ENCODE measurements at regions not wholly inside any gene's neighbourhood (a gene's known extent, or its start where the extent isn't known, plus 50 kb on each side); places are given as distances from the start of the nearest gene placed in this dataset.

DNA sequence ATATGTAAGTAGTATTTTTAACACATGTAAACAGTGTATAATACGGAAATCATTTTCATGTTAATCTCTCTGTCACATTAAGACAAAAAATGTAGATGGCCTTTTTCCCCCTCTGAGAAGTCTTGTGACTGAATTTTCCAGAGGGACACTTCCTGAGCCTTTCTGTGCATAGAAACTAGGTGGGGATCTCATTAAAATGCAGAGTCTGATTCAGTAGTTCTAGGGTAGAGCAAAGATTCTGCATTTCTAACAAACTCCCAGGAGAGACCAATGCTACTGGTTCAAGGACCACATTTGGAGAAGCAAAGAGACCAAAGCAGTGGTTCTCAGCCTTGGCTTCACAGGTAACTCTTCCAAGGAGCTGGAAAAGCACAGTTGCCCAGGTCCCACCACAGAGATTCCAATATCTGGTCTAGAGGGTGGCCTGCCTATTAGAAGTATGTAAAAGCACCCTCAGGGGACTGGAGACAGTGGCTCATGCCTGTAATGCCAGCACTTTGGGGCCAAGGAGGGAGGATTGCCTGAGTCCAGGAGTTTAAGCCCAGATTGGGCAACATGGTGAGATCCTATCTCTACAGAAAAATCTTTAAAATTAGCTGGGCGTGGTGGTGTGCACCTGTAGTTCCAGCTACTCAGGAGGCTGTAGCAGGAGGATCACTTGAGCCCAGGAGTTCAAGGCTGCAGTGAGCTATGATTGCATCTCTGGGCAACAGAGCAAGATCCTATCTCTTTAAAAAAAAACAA is 378.5 kb downstream of the KIF16B start:
- TF ChIP-seq GATA2 (IDR thresholded peaks at IDR 0.05; ENCODE audit: low read depth, low read length), result no peak
- TF ChIP-seq GATA3 (IDR thresholded peaks at IDR 0.05; ENCODE audit: low read depth, low read length), result no peak

DNA sequence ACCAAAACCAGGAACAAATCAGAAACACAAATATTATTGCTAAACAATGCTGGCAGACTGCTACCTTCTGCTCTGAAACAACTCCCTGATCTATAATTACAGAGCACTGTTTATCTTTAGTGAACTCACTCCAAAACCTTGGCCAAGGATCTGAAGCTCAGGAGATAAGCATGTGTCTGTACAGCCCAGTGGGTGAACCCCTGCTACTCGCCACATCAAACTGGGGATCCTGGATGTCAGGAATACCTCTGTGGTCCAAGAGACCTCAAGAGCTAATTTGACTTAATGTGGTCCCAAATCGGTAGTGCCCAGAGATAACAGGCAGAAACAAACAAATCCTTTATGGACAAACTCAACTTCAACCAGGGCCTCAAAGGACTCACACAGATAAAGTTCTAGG is 381.8 kb downstream of the KIF16B start:
- TF ChIP-seq GATA3 (IDR thresholded peaks at IDR 0.05; ENCODE audit: low read depth, low read length), result no peak

DNA sequence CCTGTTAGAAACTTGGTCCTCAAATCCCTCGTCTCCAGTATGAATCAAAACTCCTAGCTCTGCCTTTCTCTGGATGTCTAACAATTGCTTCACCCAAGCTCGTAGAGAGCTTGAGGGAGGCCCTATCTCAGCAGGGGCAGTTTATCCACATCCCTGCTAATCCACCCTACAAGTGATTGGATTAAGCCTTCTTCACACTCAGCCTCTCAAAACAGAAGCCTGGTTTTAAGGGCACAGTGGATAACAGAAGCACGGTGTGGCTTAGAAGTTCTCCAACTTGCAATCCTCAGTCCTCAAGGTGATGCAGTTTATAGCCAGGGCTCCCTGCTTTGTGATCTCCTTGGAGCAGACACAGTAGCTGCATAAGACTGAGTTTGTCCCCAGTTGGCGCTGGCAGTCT is 383.9 kb downstream of the KIF16B start:
- no peak for TF ChIP-seq GATA3 (IDR thresholded peaks at IDR 0.05; ENCODE audit: low read depth, low read length)
- TF ChIP-seq GATA2 (IDR thresholded peaks at IDR 0.05; ENCODE audit: low read depth, low read length), result no peak

DNA sequence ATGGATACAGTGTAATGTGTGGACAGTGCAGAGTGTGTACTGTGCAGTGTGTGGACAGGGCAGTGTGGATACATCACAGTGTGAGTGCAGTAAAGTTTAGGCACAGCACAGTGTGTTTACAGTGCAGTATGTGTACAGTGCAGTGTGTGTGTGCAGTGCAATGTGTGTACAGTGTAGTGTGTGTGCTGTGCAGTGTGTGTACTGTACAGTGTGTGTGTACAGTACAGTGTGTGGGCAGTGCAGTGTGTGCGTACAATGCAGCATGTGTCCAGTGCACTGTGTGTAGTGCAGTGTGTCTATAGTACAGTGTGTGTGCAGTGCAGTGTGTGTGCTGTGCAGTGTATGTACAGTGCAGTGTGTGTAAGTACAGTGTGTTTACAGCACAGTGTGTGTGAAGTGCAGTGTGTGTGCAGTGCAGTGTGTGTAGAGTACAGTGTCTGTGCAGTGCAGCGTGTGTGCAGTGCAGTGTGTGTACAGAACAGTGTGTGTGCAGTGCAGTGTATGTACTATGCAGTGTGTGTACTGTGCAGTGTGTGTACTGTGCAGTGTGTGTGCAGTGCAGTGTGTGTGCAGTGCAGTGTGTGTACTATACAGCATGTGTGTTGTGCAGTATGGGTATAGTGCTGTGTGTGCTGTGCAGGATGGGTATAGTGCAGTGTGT is 385.2 kb downstream of the KIF16B start:
- TF ChIP-seq GATA2 (IDR thresholded peaks at IDR 0.05; ENCODE audit: low read depth, low read length), result no peak
- TF ChIP-seq GATA3 (IDR thresholded peaks at IDR 0.05; ENCODE audit: low read depth, low read length), result no peak

DNA sequence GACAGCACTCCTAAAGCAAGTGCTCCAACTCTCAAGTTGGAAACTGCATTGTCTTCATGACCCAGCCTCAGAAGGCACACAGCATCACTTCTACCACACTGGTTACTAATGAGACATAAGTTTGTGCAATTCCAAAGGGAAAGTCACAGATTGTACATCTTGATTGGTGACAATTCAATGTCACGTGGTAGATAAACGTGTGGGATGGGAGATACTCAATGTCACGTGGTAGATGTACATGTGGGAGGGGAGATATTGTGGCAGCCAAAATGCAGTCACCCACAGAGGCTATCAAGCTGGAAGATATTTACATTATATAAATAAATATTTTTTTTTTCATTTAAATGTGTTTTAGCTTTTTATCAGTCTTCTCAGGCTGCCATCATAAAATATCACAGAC is 393.3 kb downstream of the KIF16B start:
- no peak for TF ChIP-seq GATA2 (IDR thresholded peaks at IDR 0.05; ENCODE audit: low read depth, low read length)
- TF ChIP-seq GATA3 (IDR thresholded peaks at IDR 0.05; ENCODE audit: low read depth, low read length), result no peak

DNA sequence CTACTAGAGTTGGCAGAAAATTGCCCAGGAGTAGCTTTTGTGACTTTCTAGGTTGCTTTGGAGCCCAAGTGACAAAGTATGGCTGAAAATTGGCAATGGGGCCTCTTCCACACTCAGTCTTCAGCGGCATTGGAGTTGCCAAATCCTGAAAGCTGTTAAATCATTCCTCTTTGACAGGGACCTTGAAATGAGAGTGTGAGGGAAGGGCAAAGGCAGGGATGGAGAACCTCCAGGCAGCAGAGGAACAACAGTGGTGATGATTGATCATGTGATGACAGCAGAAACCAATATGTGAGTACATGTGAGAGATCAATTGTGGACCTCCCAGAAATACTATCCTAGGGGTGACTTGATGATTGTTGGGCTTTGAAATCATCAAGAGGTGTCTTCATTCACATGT is 393.9 kb downstream of the KIF16B start:
- TF ChIP-seq GATA2 (IDR thresholded peaks at IDR 0.05; ENCODE audit: low read depth, low read length) (no peak), GATA3 (IDR thresholded peaks at IDR 0.05; ENCODE audit: low read depth, low read length) (no peak)

DNA sequence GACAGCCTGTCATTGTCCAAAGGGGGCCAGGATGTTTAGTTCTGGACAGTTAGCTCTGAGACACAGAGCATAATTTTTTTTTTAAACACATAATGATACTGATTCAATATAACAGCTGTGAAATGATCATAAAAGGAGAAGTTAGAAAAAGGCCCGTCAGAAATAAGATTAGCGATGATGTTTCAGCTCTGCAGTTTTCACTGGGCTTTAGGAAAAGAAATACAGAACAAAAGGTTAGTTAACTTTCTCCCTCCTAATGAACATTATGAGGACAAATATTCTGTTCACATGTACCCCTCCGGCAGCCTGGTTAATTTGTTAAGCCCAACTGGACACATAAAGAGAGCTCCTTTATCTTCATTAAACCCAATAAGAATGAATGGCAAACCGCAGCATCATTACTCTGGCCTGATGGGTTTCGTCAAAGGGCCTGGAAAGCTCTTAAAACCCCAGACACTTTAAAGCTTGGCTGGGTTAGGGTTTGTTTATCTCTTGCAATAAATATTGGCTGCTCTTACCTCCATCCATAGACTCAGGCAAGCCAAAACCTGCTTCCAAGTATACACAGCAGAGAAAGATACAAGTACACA is 394.6 kb downstream of the KIF16B start:
- no peak; the same call in 1 of the 2 replicates for TF ChIP-seq GATA2 (IDR thresholded peaks at IDR 0.05; ENCODE audit: low read depth, low read length)
- TF ChIP-seq GATA3 (IDR thresholded peaks at IDR 0.05; ENCODE audit: low read depth, low read length), result no peak

DNA sequence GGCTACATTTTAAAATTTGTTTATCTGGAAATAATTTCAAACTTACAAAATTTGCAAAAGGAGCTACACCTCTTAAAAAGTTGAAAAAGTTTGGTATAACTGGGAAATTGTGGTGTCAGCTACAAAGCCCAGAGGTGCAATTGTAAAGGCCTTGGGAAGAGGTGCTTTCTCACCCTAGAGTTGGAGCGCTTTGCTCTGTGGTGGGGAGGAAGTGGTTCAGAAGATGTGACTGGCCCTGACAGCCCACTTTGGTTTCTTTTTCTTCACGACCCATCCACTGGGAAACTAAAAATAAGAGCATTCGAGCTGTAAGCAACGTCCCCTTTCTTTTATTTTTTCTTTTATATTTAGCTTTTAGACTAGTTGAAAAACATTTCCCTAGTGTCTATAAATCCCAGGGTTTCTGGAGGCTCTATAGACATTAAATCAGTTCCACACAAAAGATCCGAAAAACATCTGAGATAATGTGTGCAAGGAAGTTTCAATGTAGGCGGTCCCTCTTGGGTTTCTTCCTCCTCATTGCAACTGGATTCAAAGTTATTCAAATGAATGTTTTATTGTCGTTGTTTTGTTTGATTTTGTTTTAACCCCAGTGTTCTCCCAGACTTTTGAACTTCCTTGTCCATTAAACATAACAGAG is 397.8 kb downstream of the KIF16B start:
- TF ChIP-seq GATA2 (IDR thresholded peaks at IDR 0.05; ENCODE audit: low read depth, low read length) (no peak), GATA3 (IDR thresholded peaks at IDR 0.05; ENCODE audit: low read depth, low read length) (no peak)

DNA sequence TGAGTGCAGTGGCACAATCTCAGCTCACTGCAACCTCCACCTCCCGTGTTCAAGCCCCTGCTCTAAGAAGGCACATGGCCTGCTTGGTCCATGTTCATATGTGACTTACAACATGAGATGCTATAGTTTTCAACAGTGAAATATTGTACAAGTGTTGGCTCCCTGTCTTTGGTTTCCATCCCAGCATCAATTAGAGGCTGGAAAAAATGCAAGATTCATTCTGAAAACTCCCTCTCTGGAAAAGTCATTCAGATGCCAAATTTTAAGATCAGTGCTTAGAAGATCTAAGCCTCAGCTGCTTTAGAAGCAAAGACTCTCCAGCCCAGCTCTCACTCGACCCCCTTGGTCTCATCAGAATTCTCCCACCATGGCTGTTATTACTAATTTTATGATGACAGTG is 398.9 kb downstream of the KIF16B start:
- TF ChIP-seq GATA3 (IDR thresholded peaks at IDR 0.05; ENCODE audit: low read depth, low read length) (no peak), GATA2 (IDR thresholded peaks at IDR 0.05; ENCODE audit: low read depth, low read length) (no peak)

DNA sequence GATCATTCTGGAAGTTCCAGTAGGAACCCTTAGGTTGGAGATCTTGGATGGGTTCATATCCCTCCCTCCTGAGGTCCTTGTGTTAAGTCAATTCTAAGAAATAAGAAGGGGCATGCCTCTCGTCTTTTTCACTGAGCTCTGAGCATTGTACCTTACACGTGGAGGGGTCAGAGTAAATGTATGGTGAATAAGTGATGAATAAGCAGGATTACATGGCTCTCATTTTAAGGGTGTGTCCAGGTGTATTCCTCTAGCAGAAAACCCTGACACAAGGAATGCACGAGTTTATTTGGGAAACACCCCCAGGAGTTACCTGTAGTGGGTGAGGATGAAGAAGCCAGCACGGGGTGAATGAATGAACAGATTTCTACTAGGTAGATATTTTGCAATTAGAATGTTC is 400.2 kb downstream of the KIF16B start:
- no peak for TF ChIP-seq GATA3 (IDR thresholded peaks at IDR 0.05; ENCODE audit: low read depth, low read length)
- TF ChIP-seq GATA2 (IDR thresholded peaks at IDR 0.05; ENCODE audit: low read depth, low read length), result no peak

DNA sequence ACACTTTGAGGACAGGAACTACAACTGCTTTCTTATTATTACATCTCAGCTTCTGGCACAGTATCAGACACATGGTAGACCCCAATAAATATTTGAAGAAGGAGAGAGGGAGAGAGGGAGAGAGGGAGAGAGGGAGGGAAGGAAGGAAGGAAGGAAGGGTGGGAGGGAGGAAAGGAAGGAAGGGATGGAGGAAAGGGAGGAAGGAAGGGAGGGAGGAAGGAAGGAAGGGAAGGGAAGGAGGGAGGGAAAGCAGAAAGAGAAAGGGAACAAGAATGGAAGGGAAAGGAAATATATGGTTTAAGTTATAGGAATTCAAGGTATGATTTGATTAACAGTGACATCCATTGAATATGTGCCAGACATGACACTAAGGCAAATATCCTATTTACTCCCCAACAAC is 402.1 kb downstream of the KIF16B start:
- no peak for TF ChIP-seq GATA3 (IDR thresholded peaks at IDR 0.05; ENCODE audit: low read depth, low read length)
- TF ChIP-seq GATA2 (IDR thresholded peaks at IDR 0.05; ENCODE audit: low read depth, low read length), result no peak

DNA sequence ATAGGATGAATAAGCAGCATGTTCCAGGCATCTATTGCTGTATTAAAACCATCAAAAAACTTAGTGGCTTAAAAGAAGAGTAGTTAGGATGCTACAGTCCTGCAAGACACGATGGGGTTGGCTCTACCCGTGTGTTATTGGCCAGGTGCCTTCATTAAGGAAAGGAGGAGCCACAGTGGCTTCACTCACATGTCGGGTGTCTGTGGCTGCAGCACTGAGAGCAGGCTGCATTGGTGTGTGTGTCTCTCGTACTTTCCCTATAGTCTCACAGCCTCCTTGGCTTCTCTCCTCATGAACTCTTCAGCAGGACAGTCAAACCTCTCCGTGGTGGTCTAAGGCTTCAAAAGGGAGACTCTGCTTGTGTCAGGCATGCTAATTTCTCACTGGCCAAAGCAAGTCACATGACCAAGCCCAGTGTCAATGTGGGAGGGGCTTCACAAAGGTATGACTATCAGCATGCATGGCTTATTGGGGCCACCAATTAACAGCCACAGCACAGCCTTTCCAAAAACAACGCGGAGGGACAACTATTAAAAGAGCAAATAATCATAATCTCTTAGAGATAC is 402.8 kb downstream of the KIF16B start:
- TF ChIP-seq GATA3 (IDR thresholded peaks at IDR 0.05; ENCODE audit: low read depth, low read length) (no peak), GATA2 (IDR thresholded peaks at IDR 0.05; ENCODE audit: low read depth, low read length) (no peak)

DNA sequence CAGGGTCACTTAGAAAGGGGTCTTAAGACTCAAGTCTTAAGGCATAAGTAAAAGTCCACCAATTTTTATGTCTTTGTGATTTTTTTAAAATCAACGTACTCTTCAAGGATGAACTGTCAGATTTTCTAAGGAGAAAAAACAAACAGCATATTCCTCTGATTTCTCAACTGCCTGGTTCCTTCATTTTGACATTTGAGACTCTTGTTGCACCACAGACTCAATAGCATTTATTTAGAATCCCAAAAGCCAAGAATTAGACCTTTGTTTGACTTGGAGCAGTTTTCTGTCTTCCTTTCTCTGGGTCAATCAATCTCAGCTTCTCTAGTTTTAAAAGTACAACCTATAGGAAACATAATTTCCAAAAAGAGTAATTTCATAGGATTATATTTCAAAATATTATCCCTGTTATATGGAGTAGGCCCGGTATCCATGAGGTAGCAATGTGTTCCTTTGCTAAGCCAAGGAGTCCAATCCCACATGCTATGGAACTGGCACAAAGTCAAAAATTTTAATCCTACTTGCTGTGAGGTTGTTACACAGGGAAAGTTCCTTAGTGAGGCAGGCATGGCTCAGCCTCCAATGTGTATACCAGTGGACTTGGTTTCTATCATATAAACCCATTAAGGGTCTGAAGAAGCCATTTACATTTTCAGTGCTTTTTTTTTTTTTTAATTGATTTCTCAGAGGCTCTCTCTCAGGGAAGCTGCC is 405.7 kb downstream of the KIF16B start:
- TF ChIP-seq GATA3 (IDR thresholded peaks at IDR 0.05; ENCODE audit: low read depth, low read length) (no peak), GATA2 (IDR thresholded peaks at IDR 0.05; ENCODE audit: low read depth, low read length) (no peak)

DNA sequence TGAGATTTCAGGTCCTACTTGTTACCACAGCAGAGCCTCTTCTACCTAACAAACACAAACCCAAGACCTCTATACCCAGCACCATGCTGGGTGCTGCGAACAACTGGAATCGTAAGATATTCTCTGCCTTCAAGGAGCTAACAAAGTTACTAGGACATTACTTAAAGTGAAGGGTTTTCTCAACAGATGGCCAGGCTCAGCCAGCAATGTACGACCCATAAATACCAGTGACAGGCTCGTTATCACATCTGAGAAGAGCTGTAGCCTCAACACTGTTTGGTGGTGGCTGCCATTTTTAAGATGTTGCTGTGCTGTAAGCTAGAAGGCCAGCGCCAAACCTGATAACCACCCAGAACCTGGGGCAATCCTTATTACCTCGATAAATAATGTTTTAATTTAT is 406.5 kb downstream of the KIF16B start:
- TF ChIP-seq GATA3 (IDR thresholded peaks at IDR 0.05; ENCODE audit: low read depth, low read length) (no peak), GATA2 (IDR thresholded peaks at IDR 0.05; ENCODE audit: low read depth, low read length) (no peak)
